A549 (cell line): ENCODE measurements at regions not wholly inside any gene's neighbourhood (a gene's known extent, or its start where the extent isn't known, plus 50 kb on each side); places are given as distances from the start of the nearest gene placed in this dataset.

Source experiments
- ATAC-seq, 2 experiments: fragments of 200-7000 bp in 1 of 2; fragments of >200 bp in 1 of 2; cut with Nextera tagmentation in 1 of 2; cut with Tn5 transposase in 1 of 2; 3 replicates each; pipeline versions ENCODE4 v1.8.0 to v1.9.1; 2018 to 2020; ENCODE audit warnings: mild to moderate bottlenecking in 1 of 2, moderate library complexity in 1 of 2
- CTCF ChIA-PET: fragments of 300-600 bp; sonication (Branson Sonifier 250); formaldehyde crosslinking; extraction: SDS; loops from one replicate; lab custom pipeline; 2021; ENCODE audit warnings: antibody characterized with exemption, inconsistent platforms; lab: Yijun Ruan, JAX
- POLR2A ChIA-PET: fragments of 350-600 bp; formaldehyde crosslinking; extraction: SDS; loops from one replicate; lab custom pipeline; 2021; ENCODE audit warnings: antibody characterized with exemption, inconsistent platforms; lab: Yijun Ruan, JAX
- DNase-seq, 2 experiments: peaks; one replicate each; pipeline versions ENCODE4 v3.0.0 to v3.0.0-alpha.2; 2011 to 2016; ENCODE audit warnings: low read depth in 1 of 2, low spot score in 1 of 2
- FAIRE-seq: peaks from 2 replicates; lab custom pipeline; 2011; peaks lifted over from hg19 to GRCh38; lab: Jason Lieb, UNC
- H3K27ac ChIP-seq, 2 experiments: fragments of >200 bp; sonication (Bioruptor Twin); formaldehyde crosslinking; 3 replicates each; pipeline ENCODE4 v1.5.1; 2016 to 2017
- H3K4me1 ChIP-seq: fragments of >200 bp; sonication (Bioruptor Twin); formaldehyde crosslinking; 3 replicates; pipeline ENCODE4 v1.6.1; 2016
- H3K4me2 ChIP-seq: fragments of >200 bp; sonication (Bioruptor Twin); formaldehyde crosslinking; 3 replicates; pipeline ENCODE4 v1.6.1; 2016
- H3K4me3 ChIP-seq: fragments of >200 bp; sonication (Bioruptor Twin); formaldehyde crosslinking; 3 replicates; pipeline ENCODE4 v1.5.1; 2016
- H3K9me3 ChIP-seq: fragments of >200 bp; sonication (Bioruptor Twin); formaldehyde crosslinking; 3 replicates; pipeline ENCODE4 v1.6.1; 2016
- CBX8 ChIP-seq: fragments of 200-600 bp; sonication (generic); IDR thresholded peaks from 2 replicates; pipeline ENCODE4 v1.6.1; 2016
- CEBPB ChIP-seq, 2 experiments: fragments of >200 bp in 1 of 2; sonication (Bioruptor Twin) in 1 of 2; formaldehyde crosslinking in 1 of 2; IDR thresholded peaks; 2 replicates each; pipeline ENCODE4 v1.6.1; 2012 to 2016
- EHF ChIP-seq: fragments of 250-450 bp; sonication (Bioruptor Pico); IDR thresholded peaks from 2 replicates; pipeline ENCODE4 v1.5.0; 2020; ENCODE audit warnings: mild to moderate bottlenecking
- EHMT2 ChIP-seq: fragments of 200-600 bp; sonication (generic); IDR thresholded peaks from 2 replicates; pipeline ENCODE4 v1.6.1; 2016; ENCODE audit warnings: antibody characterized with exemption, low read depth, mild to moderate bottlenecking, moderate library complexity
- EP300 ChIP-seq, 2 experiments: fragments of >200 bp; sonication (Bioruptor Twin); formaldehyde crosslinking; IDR thresholded peaks; 2 replicates in 1 of 2; 3 replicates in 1 of 2; pipeline ENCODE4 v1.6.1; 2016 to 2017
- FOSB ChIP-seq: fragments of 250-450 bp; sonication (Bioruptor Pico); IDR thresholded peaks from 2 replicates; pipeline ENCODE4 v1.5.0; 2020; ENCODE audit warnings: mild to moderate bottlenecking, moderate library complexity
- MAZ ChIP-seq: fragments of 150-350 bp; IDR thresholded peaks from 2 replicates; pipeline ENCODE4 v1.6.1; 2014; ENCODE audit warnings: antibody characterized with exemption, low read depth, low read length, borderline replicate concordance
- NPAS2 ChIP-seq: fragments of 250-450 bp; sonication (Bioruptor Pico); IDR thresholded peaks from 2 replicates; pipeline ENCODE4 v1.8.0; 2022; ENCODE audit warnings: mild to moderate bottlenecking, moderate library complexity, borderline replicate concordance
- POLR2AphosphoS2 ChIP-seq: conservative IDR thresholded peaks from 2 replicates; pipeline ENCODE4 v1.6.1; 2012; ENCODE audit warnings: low read length, improper control_type of control experiment, inconsistent platforms
- RAD21 ChIP-seq, 2 experiments: fragments of >200 bp in 1 of 2; sonication (Bioruptor Twin) in 1 of 2; formaldehyde crosslinking in 1 of 2; IDR thresholded peaks in 1 of 2; conservative IDR thresholded peaks in 1 of 2; 2 replicates in 1 of 2; 3 replicates in 1 of 2; pipeline ENCODE4 v1.6.1; 2012 to 2018; ENCODE audit warnings: inconsistent platforms in 1 of 2
- SMC3 ChIP-seq: fragments of >200 bp; sonication (Bioruptor Twin); formaldehyde crosslinking; IDR thresholded peaks from 3 replicates; pipeline ENCODE4 v1.6.1; 2018; ENCODE audit warnings: inconsistent platforms
- ZFP36 ChIP-seq: fragments of 450-650 bp; IDR thresholded peaks from 2 replicates; pipeline ENCODE4 v1.6.1; 2014; ENCODE audit warnings: borderline replicate concordance; ENCODE audit not compliant: partially characterized antibody
- WGBS: methylation state at CpG from one replicate; pipeline ENCODE4 v1.1.6; 2017; ENCODE audit errors: missing lambda C conversion rate; 5-methylcytosine and 5-hydroxymethylcytosine counted together
- TF ChIP-seq, protein P1 (sequence below): fragments of 250-450 bp; sonication (Bioruptor Pico); IDR thresholded peaks from 2 replicates; pipeline ENCODE4 v1.5.0; 2020; ENCODE audit warnings: low read depth, mild to moderate bottlenecking, moderate library complexity
- TF ChIP-seq, protein P2 (sequence below): IDR thresholded peaks from 2 replicates; pipeline ENCODE4 v1.6.1; 2012; ENCODE audit warnings: low read depth, borderline replicate concordance
- TF ChIP-seq, protein P3 (sequence below): IDR thresholded peaks from 2 replicates; pipeline ENCODE4 v1.6.1; 2012
- TF ChIP-seq, protein P4 (sequence below): fragments of >200 bp; sonication (Bioruptor Twin); formaldehyde crosslinking; IDR thresholded peaks from 3 replicates; pipeline ENCODE4 v1.5.1; 2016
- TF ChIP-seq, protein P5 (sequence below): fragments of 200-600 bp; sonication (generic); IDR thresholded peaks from 2 replicates; pipeline ENCODE4 v1.6.1; 2016; ENCODE audit warnings: antibody characterized with exemption, mild to moderate bottlenecking, moderate library complexity

DNA sequence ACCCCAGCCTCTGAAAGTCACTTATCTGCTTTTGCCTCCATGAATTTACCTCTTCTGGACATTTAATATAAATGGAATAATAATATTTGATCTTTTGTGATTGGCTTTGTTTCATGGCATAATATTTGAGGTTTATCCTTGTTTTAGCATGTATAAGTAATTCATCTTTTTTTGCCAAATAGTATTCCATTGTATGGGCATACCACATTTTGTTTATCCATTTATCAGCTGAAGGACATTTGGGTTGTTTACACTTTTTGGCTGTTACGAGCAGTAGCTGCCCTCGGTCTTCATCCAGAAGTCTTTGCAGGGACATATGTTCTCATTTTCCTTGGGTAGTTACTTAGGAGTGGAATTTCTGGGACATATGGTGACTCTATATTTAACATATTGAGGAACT, 53.0 kb upstream of the SMIM21 start:
- H3K27ac ChIP-seq = no peak overlapping the region
- ChIA-PET CTCF (interaction anchor here (1.5 kb wide), 1 partner anchor 43 kb away, joined by 4 read pairs; no protein-coding TSS in a partner anchor), POLR2A (no interaction called here)
- no peak for ATAC-seq
- WGBS = 81% methylated on average over 2 of the region's 2 CpGs
- peaks cover 17% of the 10 kb centered on the region; the same call in 2 of the 3 replicates for H3K9me3 ChIP-seq
- TF ChIP-seq RAD21 (conservative IDR thresholded peaks at IDR 0.05 in 1 of 2, IDR thresholded peaks at IDR 0.05 in 1 of 2) = no peak
- TF ChIP-seq MAZ = no peak
- TF ChIP-seq FOSB (CRISPR knock-in tag) = no peak
- no peak for TF ChIP-seq EHMT2
- TF ChIP-seq ZFP36 = no peak
- TF ChIP-seq POLR2AphosphoS2 = no peak
- no peak for TF ChIP-seq SMC3
- TF ChIP-seq CEBPB (IDR thresholded peaks at IDR 0.05) = no peak
- no peak for TF ChIP-seq CBX8
- no peak for TF ChIP-seq EHF (CRISPR knock-in tag)
- no peak for TF ChIP-seq NPAS2 (CRISPR knock-in tag)
- TF ChIP-seq, protein P1, sequence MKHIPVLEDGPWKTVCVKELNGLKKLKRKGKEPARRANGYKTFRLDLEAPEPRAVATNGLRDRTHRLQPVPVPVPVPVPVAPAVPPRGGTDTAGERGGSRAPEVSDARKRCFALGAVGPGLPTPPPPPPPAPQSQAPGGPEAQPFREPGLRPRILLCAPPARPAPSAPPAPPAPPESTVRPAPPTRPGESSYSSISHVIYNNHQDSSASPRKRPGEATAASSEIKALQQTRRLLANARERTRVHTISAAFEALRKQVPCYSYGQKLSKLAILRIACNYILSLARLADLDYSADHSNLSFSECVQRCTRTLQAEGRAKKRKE (CRISPR knock-in tag) = no peak
- TF ChIP-seq, protein P2, sequence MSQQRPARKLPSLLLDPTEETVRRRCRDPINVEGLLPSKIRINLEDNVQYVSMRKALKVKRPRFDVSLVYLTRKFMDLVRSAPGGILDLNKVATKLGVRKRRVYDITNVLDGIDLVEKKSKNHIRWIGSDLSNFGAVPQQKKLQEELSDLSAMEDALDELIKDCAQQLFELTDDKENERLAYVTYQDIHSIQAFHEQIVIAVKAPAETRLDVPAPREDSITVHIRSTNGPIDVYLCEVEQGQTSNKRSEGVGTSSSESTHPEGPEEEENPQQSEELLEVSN = no peak
- no peak for TF ChIP-seq EP300 (IDR thresholded peaks at IDR 0.05)
- TF ChIP-seq, protein P3, sequence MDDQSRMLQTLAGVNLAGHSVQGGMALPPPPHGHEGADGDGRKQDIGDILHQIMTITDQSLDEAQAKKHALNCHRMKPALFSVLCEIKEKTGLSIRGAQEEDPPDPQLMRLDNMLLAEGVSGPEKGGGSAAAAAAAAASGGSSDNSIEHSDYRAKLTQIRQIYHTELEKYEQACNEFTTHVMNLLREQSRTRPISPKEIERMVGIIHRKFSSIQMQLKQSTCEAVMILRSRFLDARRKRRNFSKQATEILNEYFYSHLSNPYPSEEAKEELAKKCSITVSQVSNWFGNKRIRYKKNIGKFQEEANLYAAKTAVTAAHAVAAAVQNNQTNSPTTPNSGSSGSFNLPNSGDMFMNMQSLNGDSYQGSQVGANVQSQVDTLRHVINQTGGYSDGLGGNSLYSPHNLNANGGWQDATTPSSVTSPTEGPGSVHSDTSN = no peak
- TF ChIP-seq, protein P4, sequence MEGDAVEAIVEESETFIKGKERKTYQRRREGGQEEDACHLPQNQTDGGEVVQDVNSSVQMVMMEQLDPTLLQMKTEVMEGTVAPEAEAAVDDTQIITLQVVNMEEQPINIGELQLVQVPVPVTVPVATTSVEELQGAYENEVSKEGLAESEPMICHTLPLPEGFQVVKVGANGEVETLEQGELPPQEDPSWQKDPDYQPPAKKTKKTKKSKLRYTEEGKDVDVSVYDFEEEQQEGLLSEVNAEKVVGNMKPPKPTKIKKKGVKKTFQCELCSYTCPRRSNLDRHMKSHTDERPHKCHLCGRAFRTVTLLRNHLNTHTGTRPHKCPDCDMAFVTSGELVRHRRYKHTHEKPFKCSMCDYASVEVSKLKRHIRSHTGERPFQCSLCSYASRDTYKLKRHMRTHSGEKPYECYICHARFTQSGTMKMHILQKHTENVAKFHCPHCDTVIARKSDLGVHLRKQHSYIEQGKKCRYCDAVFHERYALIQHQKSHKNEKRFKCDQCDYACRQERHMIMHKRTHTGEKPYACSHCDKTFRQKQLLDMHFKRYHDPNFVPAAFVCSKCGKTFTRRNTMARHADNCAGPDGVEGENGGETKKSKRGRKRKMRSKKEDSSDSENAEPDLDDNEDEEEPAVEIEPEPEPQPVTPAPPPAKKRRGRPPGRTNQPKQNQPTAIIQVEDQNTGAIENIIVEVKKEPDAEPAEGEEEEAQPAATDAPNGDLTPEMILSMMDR = no peak
- TF ChIP-seq, protein P5, sequence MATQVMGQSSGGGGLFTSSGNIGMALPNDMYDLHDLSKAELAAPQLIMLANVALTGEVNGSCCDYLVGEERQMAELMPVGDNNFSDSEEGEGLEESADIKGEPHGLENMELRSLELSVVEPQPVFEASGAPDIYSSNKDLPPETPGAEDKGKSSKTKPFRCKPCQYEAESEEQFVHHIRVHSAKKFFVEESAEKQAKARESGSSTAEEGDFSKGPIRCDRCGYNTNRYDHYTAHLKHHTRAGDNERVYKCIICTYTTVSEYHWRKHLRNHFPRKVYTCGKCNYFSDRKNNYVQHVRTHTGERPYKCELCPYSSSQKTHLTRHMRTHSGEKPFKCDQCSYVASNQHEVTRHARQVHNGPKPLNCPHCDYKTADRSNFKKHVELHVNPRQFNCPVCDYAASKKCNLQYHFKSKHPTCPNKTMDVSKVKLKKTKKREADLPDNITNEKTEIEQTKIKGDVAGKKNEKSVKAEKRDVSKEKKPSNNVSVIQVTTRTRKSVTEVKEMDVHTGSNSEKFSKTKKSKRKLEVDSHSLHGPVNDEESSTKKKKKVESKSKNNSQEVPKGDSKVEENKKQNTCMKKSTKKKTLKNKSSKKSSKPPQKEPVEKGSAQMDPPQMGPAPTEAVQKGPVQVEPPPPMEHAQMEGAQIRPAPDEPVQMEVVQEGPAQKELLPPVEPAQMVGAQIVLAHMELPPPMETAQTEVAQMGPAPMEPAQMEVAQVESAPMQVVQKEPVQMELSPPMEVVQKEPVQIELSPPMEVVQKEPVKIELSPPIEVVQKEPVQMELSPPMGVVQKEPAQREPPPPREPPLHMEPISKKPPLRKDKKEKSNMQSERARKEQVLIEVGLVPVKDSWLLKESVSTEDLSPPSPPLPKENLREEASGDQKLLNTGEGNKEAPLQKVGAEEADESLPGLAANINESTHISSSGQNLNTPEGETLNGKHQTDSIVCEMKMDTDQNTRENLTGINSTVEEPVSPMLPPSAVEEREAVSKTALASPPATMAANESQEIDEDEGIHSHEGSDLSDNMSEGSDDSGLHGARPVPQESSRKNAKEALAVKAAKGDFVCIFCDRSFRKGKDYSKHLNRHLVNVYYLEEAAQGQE = no peak
- TF ChIP-seq, all 56 proteins: peak for 0
- DNase-seq (no peak), FAIRE-seq (no peak)
- H3K4me3 ChIP-seq = no peak overlapping the region
- H3K4me1 ChIP-seq = peaks cover 3% of the 10 kb centered on the region; the same call in 1 of the 3 replicates
- no peak overlapping the region for H3K4me2 ChIP-seq
